Body of pancreas (tissue), 4 donors: ENCODE measurements at regions not wholly inside any gene's neighbourhood (a gene's known extent, or its start where the extent isn't known, plus 50 kb on each side); places are given as distances from the start of the nearest gene placed in this dataset.

ENCODE experiments used
- CTCF ChIP-seq, 7 experiments: fragments of 450-650 bp in 4 of 7; fragments of 200-600 bp in 3 of 7; sonication (generic) in 3 of 7; IDR thresholded peaks; one replicate each; pipeline ENCODE4 v1.5.1; 2016 to 2019; ENCODE audit warnings: antibody characterized with exemption in 7 of 7
- POLR2A ChIP-seq, 3 donors: fragments of 450-650 bp; IDR thresholded peaks; one replicate each; pipeline ENCODE4 v1.6.1; 2016; ENCODE audit warnings: antibody characterized with exemption in 3 of 3, mild to moderate bottlenecking in 2 of 3

DNA sequence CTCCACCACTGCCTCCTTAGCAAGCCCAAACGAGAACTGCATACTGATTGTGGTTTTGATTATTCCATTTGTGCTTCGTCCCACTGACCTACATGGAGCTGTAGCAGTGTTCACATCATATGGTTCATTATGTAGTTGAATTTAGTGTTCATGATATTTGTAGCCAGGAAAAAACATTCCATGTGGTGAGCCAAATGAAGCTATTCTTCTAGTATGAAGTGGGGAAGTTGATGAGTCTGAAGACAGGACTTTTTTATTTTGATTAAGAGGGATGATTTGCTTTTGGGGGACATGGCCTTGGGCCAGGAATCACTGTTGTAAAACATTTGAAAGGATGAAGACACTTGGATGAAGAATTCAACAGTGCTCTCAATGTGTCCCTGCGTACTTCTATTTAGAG, 192.9 kb upstream of the SLC27A6 start:
- TF ChIP-seq CTCF (IDR thresholded peaks at IDR 0.05) (no peak), POLR2A (IDR thresholded peaks at IDR 0.05) (no peak)
